ENCODE measurements at regions not wholly inside any gene's neighbourhood (a gene's known extent, or its start where the extent isn't known, plus 50 kb on each side); places are given as distances from the start of the nearest gene placed in this dataset.

- Mint-ChIP-seq H3K4me1 (no peaks in the 10 kb centered on the region), H3K27me3 (peaks cover 6% of the 10 kb centered on the region), H3K4me3 (no peak overlapping the region), H3K9me3 (ENCODE audit: insufficient read depth) (peaks cover 2% of the 10 kb centered on the region), H3K27ac (no peak overlapping the region)
- Histone ChIP-seq H3K79me2 (ENCODE audit: control insufficient read depth, insufficient read depth, low read length) (no peaks in the 10 kb centered on the region), H4K20me1 (ENCODE audit: control insufficient read depth, insufficient read depth, low read length, poor library complexity, severe bottlenecking) (no peaks in the 10 kb centered on the region), H2AFZ (ENCODE audit: insufficient read depth, low read depth, low read length, poor library complexity, severe bottlenecking) (no peak overlapping the region), H3K36me3 (replicated peaks in 1 of 2; ENCODE audit: control extremely low read depth in 1 of 2, control insufficient read depth in 1 of 2, extremely low read depth in 1 of 2, insufficient read depth in 2 of 2, low read length in 1 of 2) (no peaks in the 10 kb centered on the region), H3K27ac (ENCODE audit: low read length in 2 of 2) (no peak overlapping the region), H3K9ac (ENCODE audit: low read length) (no peak overlapping the region), H3K9me3 (ENCODE audit: control extremely low read depth in 1 of 3, control insufficient read depth in 2 of 3, insufficient read depth in 1 of 3, low read length in 2 of 3) (no peaks in the 10 kb centered on the region), H3K4me1 (ENCODE audit: control insufficient read depth in 2 of 2, insufficient read depth in 2 of 2, low read length in 2 of 2) (no peaks in the 10 kb centered on the region), H3K4me3 (ENCODE audit: control extremely low read depth in 1 of 5, extremely low read depth in 1 of 5, insufficient read depth in 1 of 5, low read depth in 2 of 5, low read length in 4 of 5) (no peak overlapping the region), H3K4me2 (replicated peaks; ENCODE audit: low read depth, low read length, poor library complexity, severe bottlenecking) (no peak overlapping the region), H3K27me3 (replicated peaks in 1 of 4; ENCODE audit: control extremely low read depth in 1 of 4, control insufficient read depth in 3 of 4, insufficient read depth in 4 of 4, low read length in 3 of 4) (no peaks in the 10 kb centered on the region)
- ChIA-PET CTCF (no interaction called here), POLR2A (no interaction called here)
- no CpG with 5 or more reads among the region's 2 CpGs for WGBS (ENCODE audit: insufficient coverage)
- intact Hi-C loops (cut with micrococcal nuclease): no loop called here
- ATAC-seq (ENCODE audit: low read depth) (no peak), DNase-seq (no peak)
- TF ChIP-seq CTCF (IDR thresholded peaks at IDR 0.05) (no peak), EZH2 (IDR thresholded peaks at IDR 0.05; ENCODE audit: borderline replicate concordance, insufficient read depth, low read depth, low read length, poor library complexity, severe bottlenecking) (no peak)
Observed at GRCh38 chr11:86726118-86726753, 53.8 kb upstream of the ME3 start.

- intact Hi-C loops (cut with micrococcal nuclease): no loop called here
- no peak overlapping the region for H3K4me2 ChIP-seq (replicated peaks; ENCODE audit: low read depth, low read length, poor library complexity, severe bottlenecking)
- Mint-ChIP-seq H3K27ac (no peak overlapping the region), H3K4me3 (no peak overlapping the region), H3K27me3 (peaks cover 4% of the 10 kb centered on the region), H3K4me1 (no peaks in the 10 kb centered on the region), H3K9me3 (ENCODE audit: insufficient read depth) (peaks cover 2% of the 10 kb centered on the region)
- H3K27me3 ChIP-seq (replicated peaks in 1 of 4; ENCODE audit: control extremely low read depth in 1 of 4, control insufficient read depth in 3 of 4, insufficient read depth in 4 of 4, low read length in 3 of 4): no peaks in the 10 kb centered on the region
- CTCF ChIA-PET: interaction anchor here (0.5 to 0.6 kb wide), 2 partner anchors 117 to 202 kb away, joined by 3 to 4 read pairs; no protein-coding TSS in a partner anchor
- no peak overlapping the region for H3K9ac ChIP-seq (ENCODE audit: low read length)
- no peak overlapping the region for H3K27ac ChIP-seq (ENCODE audit: low read length in 2 of 2)
- no peaks in the 10 kb centered on the region for H3K9me3 ChIP-seq (ENCODE audit: control extremely low read depth in 1 of 3, control insufficient read depth in 2 of 3, insufficient read depth in 1 of 3, low read length in 2 of 3)
- H2AFZ ChIP-seq (ENCODE audit: insufficient read depth, low read depth, low read length, poor library complexity, severe bottlenecking): no peak overlapping the region
- no peak for ATAC-seq (ENCODE audit: low read depth)
- H3K4me3 ChIP-seq (ENCODE audit: control extremely low read depth in 1 of 5, extremely low read depth in 1 of 5, insufficient read depth in 1 of 5, low read depth in 2 of 5, low read length in 4 of 5): no peak overlapping the region
- POLR2A ChIA-PET: no interaction called here
- H3K4me1 ChIP-seq (ENCODE audit: control insufficient read depth in 2 of 2, insufficient read depth in 2 of 2, low read length in 2 of 2): no peaks in the 10 kb centered on the region
- H3K36me3 ChIP-seq (replicated peaks in 1 of 2; ENCODE audit: control extremely low read depth in 1 of 2, control insufficient read depth in 1 of 2, extremely low read depth in 1 of 2, insufficient read depth in 2 of 2, low read length in 1 of 2): no peaks in the 10 kb centered on the region
- no peaks in the 10 kb centered on the region for H3K79me2 ChIP-seq (ENCODE audit: control insufficient read depth, insufficient read depth, low read length)
- no peak for DNase-seq
- H4K20me1 ChIP-seq (ENCODE audit: control insufficient read depth, insufficient read depth, low read length, poor library complexity, severe bottlenecking): no peaks in the 10 kb centered on the region
- TF ChIP-seq EZH2 (IDR thresholded peaks at IDR 0.05; ENCODE audit: borderline replicate concordance, insufficient read depth, low read depth, low read length, poor library complexity, severe bottlenecking) (no peak), CTCF (IDR thresholded peaks at IDR 0.05) (no peak)
Observed at GRCh38 chr11:86724137-86724536, 51.7 kb upstream of the ME3 start.
